Liver (tissue), 3 donors: ENCODE measurements at regions not wholly inside any gene's neighbourhood (a gene's known extent, or its start where the extent isn't known, plus 50 kb on each side); places are given as distances from the start of the nearest gene placed in this dataset.

Experiments used
- EGR1 ChIP-seq, 2 donors: IDR thresholded peaks; 2 replicates each; pipeline ENCODE4 v1.6.1; 2016 to 2018; ENCODE audit warnings: antibody characterized with exemption in 2 of 2, low read depth in 2 of 2
- FOXA1 ChIP-seq: IDR thresholded peaks from 2 replicates; pipeline ENCODE4 v1.6.1; 2016; ENCODE audit warnings: antibody characterized with exemption
- HNF4A ChIP-seq, 2 donors: conservative IDR thresholded peaks; 2 replicates each; pipeline ENCODE4 v1.6.1; 2016; ENCODE audit warnings: antibody characterized with exemption in 2 of 2, mild to moderate bottlenecking in 2 of 2
- JUND ChIP-seq, 2 donors: IDR thresholded peaks; 2 replicates each; pipeline ENCODE4 v1.6.1; 2016; ENCODE audit warnings: antibody characterized with exemption in 2 of 2
- TAF1 ChIP-seq: conservative IDR thresholded peaks from 2 replicates; pipeline ENCODE4 v1.6.1; 2016; ENCODE audit warnings: antibody characterized with exemption, mild to moderate bottlenecking
- YY1 ChIP-seq: IDR thresholded peaks from 2 replicates; pipeline ENCODE4 v1.6.1; 2016; ENCODE audit warnings: antibody characterized with exemption, mild to moderate bottlenecking
- ZBTB33 ChIP-seq: IDR thresholded peaks from 2 replicates; pipeline ENCODE4 v1.6.1; 2016; ENCODE audit warnings: antibody characterized with exemption
- TF ChIP-seq, protein P1 (sequence below): fragments of 150-350 bp; IDR thresholded peaks from 2 replicates; pipeline ENCODE4 v1.5.1; 2017; ENCODE audit warnings: improper control_type of control experiment, low read depth, low read length; ENCODE audit not compliant: missing input control
- donor health status: healthy.
- donor health status: healthy.

DNA sequence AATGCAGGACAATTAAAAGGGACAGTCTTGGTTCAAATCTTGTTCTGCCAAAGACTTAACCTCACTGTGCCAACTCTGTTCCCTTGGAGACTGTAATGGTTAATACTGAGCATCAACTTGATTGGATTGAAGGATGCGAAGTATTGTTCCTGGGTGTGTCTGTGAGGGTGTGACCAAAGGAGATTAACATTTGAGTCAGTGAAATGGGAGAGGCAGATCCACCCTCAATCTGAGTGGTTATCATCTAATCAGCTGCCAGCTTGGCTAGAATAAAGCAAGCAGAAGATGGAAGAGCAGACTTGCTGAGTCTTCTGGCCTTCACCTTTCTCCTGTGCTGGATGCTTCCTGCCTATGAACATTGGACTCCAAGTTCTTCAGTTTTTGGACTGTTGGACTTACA, 474.4 kb downstream of the CD83 start:
- TF ChIP-seq, protein P1, sequence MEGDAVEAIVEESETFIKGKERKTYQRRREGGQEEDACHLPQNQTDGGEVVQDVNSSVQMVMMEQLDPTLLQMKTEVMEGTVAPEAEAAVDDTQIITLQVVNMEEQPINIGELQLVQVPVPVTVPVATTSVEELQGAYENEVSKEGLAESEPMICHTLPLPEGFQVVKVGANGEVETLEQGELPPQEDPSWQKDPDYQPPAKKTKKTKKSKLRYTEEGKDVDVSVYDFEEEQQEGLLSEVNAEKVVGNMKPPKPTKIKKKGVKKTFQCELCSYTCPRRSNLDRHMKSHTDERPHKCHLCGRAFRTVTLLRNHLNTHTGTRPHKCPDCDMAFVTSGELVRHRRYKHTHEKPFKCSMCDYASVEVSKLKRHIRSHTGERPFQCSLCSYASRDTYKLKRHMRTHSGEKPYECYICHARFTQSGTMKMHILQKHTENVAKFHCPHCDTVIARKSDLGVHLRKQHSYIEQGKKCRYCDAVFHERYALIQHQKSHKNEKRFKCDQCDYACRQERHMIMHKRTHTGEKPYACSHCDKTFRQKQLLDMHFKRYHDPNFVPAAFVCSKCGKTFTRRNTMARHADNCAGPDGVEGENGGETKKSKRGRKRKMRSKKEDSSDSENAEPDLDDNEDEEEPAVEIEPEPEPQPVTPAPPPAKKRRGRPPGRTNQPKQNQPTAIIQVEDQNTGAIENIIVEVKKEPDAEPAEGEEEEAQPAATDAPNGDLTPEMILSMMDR, result no peak
- no peak for TF ChIP-seq ZBTB33
- TF ChIP-seq JUND (IDR thresholded peaks at IDR 0.05), result no peak
- TF ChIP-seq HNF4A (conservative IDR thresholded peaks at IDR 0.05), result no peak
- no peak for TF ChIP-seq EGR1 (IDR thresholded peaks at IDR 0.05; ENCODE audit: low read depth in 2 of 2)
- no peak for TF ChIP-seq YY1
- no peak for TF ChIP-seq FOXA1
- TF ChIP-seq TAF1, result no peak
